Liver (tissue), 8 donors: ENCODE measurements at regions not wholly inside any gene's neighbourhood (a gene's known extent, or its start where the extent isn't known, plus 50 kb on each side); places are given as distances from the start of the nearest gene placed in this dataset.

ENCODE experiments used
- DNase-seq: peaks from one replicate; pipeline ENCODE4 v3.0.0-alpha.2; 2017; ENCODE audit warnings: low spot score
- H3K27ac ChIP-seq, 2 donors: one replicate each; pipeline ENCODE4 v1.7.0; 2013; ENCODE audit warnings: inconsistent platforms in 2 of 2, low read length in 2 of 2, control low read depth in 1 of 2, low read depth in 1 of 2, mild to moderate bottlenecking in 1 of 2
- H3K27me3 ChIP-seq, 4 donors: one replicate each; pipeline versions ENCODE4 v1.6.1 to v1.7.0; 2013; ENCODE audit warnings: low read length in 3 of 4, inconsistent platforms in 1 of 4, mild to moderate bottlenecking in 1 of 4, moderate library complexity in 1 of 4; ENCODE audit not compliant: control insufficient read depth in 4 of 4, insufficient read depth in 4 of 4
- H3K36me3 ChIP-seq, 4 donors: one replicate each; pipeline versions ENCODE4 v1.6.1 to v1.7.0; 2013; ENCODE audit warnings: low read length in 3 of 4, mild to moderate bottlenecking in 3 of 4, low read depth in 1 of 4, moderate library complexity in 1 of 4; ENCODE audit not compliant: control insufficient read depth in 4 of 4, insufficient read depth in 3 of 4
- H3K4me1 ChIP-seq, 4 donors: one replicate each; pipeline versions ENCODE4 v1.6.1 to v1.7.0; 2013; ENCODE audit warnings: low read length in 3 of 4, mild to moderate bottlenecking in 3 of 4, moderate library complexity in 1 of 4; ENCODE audit not compliant: control insufficient read depth in 4 of 4, insufficient read depth in 4 of 4
- H3K4me3 ChIP-seq, 3 donors: one replicate each; pipeline versions ENCODE4 v1.6.1 to v1.7.0; 2013; ENCODE audit warnings: low read length in 3 of 3, control low read depth in 1 of 3, low read depth in 1 of 3, mild to moderate bottlenecking in 1 of 3
- H3K9ac ChIP-seq, 2 donors: one replicate each; pipeline ENCODE4 v1.7.0; 2013; ENCODE audit warnings: low read length in 2 of 2, mild to moderate bottlenecking in 2 of 2, moderate library complexity in 2 of 2, control low read depth in 1 of 2, low read depth in 1 of 2
- H3K9me3 ChIP-seq, 4 donors: one replicate each; pipeline versions ENCODE4 v1.6.1 to v1.7.0; 2013; ENCODE audit warnings: low read length in 3 of 4; ENCODE audit not compliant: control insufficient read depth in 4 of 4
- CTCF ChIP-seq: fragments of 150-350 bp; IDR thresholded peaks from 2 replicates; pipeline ENCODE4 v1.5.1; 2017; ENCODE audit warnings: improper control_type of control experiment, low read depth, low read length; ENCODE audit not compliant: missing input control
- EGR1 ChIP-seq, 2 donors: IDR thresholded peaks; 2 replicates each; pipeline ENCODE4 v1.6.1; 2016 to 2018; ENCODE audit warnings: antibody characterized with exemption in 2 of 2, low read depth in 2 of 2
- FOXA1 ChIP-seq: IDR thresholded peaks from 2 replicates; pipeline ENCODE4 v1.6.1; 2016; ENCODE audit warnings: antibody characterized with exemption
- FOXA2 ChIP-seq: IDR thresholded peaks from 2 replicates; pipeline ENCODE4 v1.6.1; 2016; ENCODE audit warnings: antibody characterized with exemption
- GABPA ChIP-seq, 2 donors: IDR thresholded peaks in 1 of 2; conservative IDR thresholded peaks in 1 of 2; 2 replicates each; pipeline ENCODE4 v1.6.1; 2016; ENCODE audit warnings: antibody characterized with exemption in 2 of 2, mild to moderate bottlenecking in 1 of 2, moderate library complexity in 1 of 2
- HNF4A ChIP-seq, 2 donors: conservative IDR thresholded peaks; 2 replicates each; pipeline ENCODE4 v1.6.1; 2016; ENCODE audit warnings: antibody characterized with exemption in 2 of 2, mild to moderate bottlenecking in 2 of 2
- HNF4G ChIP-seq: IDR thresholded peaks from 2 replicates; pipeline ENCODE4 v1.6.1; 2016; ENCODE audit warnings: antibody characterized with exemption
- JUND ChIP-seq, 2 donors: IDR thresholded peaks; 2 replicates each; pipeline ENCODE4 v1.6.1; 2016; ENCODE audit warnings: antibody characterized with exemption in 2 of 2
- MAX ChIP-seq: IDR thresholded peaks from 2 replicates; pipeline ENCODE4 v1.6.1; 2016; ENCODE audit warnings: antibody characterized with exemption
- NR2F2 ChIP-seq: IDR thresholded peaks from 2 replicates; pipeline ENCODE4 v1.6.1; 2016; ENCODE audit warnings: antibody characterized with exemption
- RAD21 ChIP-seq, 2 donors: IDR thresholded peaks; 2 replicates each; pipeline ENCODE4 v1.6.1; 2016; ENCODE audit warnings: antibody characterized with exemption in 2 of 2, mild to moderate bottlenecking in 2 of 2
- SP1 ChIP-seq: IDR thresholded peaks from 2 replicates; pipeline ENCODE4 v1.6.1; 2018; ENCODE audit warnings: antibody characterized with exemption, mild to moderate bottlenecking
- TAF1 ChIP-seq: conservative IDR thresholded peaks from 2 replicates; pipeline ENCODE4 v1.6.1; 2016; ENCODE audit warnings: antibody characterized with exemption, mild to moderate bottlenecking
- YY1 ChIP-seq: IDR thresholded peaks from 2 replicates; pipeline ENCODE4 v1.6.1; 2016; ENCODE audit warnings: antibody characterized with exemption, mild to moderate bottlenecking
- ZBTB33 ChIP-seq: IDR thresholded peaks from 2 replicates; pipeline ENCODE4 v1.6.1; 2016; ENCODE audit warnings: antibody characterized with exemption
- WGBS: extraction: QIAGEN DNeasy Blood & Tissue Kit; methylation state at CpG from one replicate; pipeline ENCODE4 v1.1.7; 2013; 5-methylcytosine and 5-hydroxymethylcytosine counted together
- TF ChIP-seq, protein P1 (sequence below): IDR thresholded peaks from 2 replicates; pipeline ENCODE4 v1.6.1; 2016; ENCODE audit warnings: antibody characterized with exemption, mild to moderate bottlenecking
- TF ChIP-seq, protein P2 (sequence below): IDR thresholded peaks from 2 replicates; pipeline ENCODE4 v1.6.1; 2016; ENCODE audit warnings: antibody characterized with exemption
- donor health status: healthy.
- donor health status: healthy.
- donor health status: healthy.
- donor health status: healthy.
- donor health status: healthy.

GRCh38 chr4:156575430-156576073 lies 396.0 kb downstream of the PDGFC start:
- no peak overlapping the region for H3K9ac ChIP-seq
- 88% methylated on average over 6 of the region's 6 CpGs for whole genome bisulfite sequencing
- no peak overlapping the region for H3K27ac ChIP-seq
- no peaks in the 10 kb centered on the region for H3K36me3 ChIP-seq
- no peak for TF ChIP-seq JUND (IDR thresholded peaks at IDR 0.05)
- TF ChIP-seq, protein P1, sequence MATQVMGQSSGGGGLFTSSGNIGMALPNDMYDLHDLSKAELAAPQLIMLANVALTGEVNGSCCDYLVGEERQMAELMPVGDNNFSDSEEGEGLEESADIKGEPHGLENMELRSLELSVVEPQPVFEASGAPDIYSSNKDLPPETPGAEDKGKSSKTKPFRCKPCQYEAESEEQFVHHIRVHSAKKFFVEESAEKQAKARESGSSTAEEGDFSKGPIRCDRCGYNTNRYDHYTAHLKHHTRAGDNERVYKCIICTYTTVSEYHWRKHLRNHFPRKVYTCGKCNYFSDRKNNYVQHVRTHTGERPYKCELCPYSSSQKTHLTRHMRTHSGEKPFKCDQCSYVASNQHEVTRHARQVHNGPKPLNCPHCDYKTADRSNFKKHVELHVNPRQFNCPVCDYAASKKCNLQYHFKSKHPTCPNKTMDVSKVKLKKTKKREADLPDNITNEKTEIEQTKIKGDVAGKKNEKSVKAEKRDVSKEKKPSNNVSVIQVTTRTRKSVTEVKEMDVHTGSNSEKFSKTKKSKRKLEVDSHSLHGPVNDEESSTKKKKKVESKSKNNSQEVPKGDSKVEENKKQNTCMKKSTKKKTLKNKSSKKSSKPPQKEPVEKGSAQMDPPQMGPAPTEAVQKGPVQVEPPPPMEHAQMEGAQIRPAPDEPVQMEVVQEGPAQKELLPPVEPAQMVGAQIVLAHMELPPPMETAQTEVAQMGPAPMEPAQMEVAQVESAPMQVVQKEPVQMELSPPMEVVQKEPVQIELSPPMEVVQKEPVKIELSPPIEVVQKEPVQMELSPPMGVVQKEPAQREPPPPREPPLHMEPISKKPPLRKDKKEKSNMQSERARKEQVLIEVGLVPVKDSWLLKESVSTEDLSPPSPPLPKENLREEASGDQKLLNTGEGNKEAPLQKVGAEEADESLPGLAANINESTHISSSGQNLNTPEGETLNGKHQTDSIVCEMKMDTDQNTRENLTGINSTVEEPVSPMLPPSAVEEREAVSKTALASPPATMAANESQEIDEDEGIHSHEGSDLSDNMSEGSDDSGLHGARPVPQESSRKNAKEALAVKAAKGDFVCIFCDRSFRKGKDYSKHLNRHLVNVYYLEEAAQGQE: no peak
- TF ChIP-seq TAF1: no peak
- no peak for TF ChIP-seq YY1
- no peak for TF ChIP-seq GABPA (IDR thresholded peaks at IDR 0.05 in 1 of 2, conservative IDR thresholded peaks at IDR 0.05 in 1 of 2)
- TF ChIP-seq NR2F2: no peak
- TF ChIP-seq HNF4A (conservative IDR thresholded peaks at IDR 0.05): no peak
- TF ChIP-seq FOXA1: no peak
- no peak for TF ChIP-seq EGR1 (IDR thresholded peaks at IDR 0.05; ENCODE audit: low read depth in 2 of 2)
- TF ChIP-seq HNF4G: no peak
- TF ChIP-seq FOXA2: no peak
- TF ChIP-seq MAX: no peak
- no peak for TF ChIP-seq ZBTB33
- TF ChIP-seq SP1: no peak
- TF ChIP-seq, protein P2, sequence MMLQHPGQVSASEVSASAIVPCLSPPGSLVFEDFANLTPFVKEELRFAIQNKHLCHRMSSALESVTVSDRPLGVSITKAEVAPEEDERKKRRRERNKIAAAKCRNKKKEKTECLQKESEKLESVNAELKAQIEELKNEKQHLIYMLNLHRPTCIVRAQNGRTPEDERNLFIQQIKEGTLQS: no peak
- H3K4me1 ChIP-seq: no peaks in the 10 kb centered on the region
- no peaks in the 10 kb centered on the region for H3K27me3 ChIP-seq
- no peak overlapping the region for H3K4me3 ChIP-seq
- DNase-seq: no peak
- no peaks in the 10 kb centered on the region for H3K9me3 ChIP-seq

DNA sequence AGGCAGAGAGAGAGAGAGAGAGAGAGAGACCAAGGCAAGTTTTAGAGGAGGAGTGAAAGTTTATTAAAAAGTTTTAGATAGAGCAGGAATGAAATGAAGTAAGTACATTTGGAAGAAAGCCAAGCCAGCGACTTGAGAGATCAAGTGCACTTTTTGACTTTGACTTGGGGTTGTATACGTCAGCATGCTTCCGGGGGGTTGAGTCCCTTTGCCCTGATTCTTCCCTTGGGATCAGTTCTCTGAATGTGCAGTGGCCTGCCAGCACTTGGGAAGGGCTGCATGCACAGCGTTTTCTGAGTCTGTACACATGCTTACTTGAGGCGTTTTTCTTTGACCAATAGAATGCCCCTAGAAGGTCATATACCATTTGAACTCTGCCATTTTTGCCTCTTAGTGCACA lies 400.5 kb downstream of the PDGFC start:
- TF ChIP-seq RAD21 (IDR thresholded peaks at IDR 0.05) (no peak), TAF1 (no peak), CTCF (no peak), ZBTB33 (no peak), NR2F2 (no peak), EGR1 (IDR thresholded peaks at IDR 0.05; ENCODE audit: low read depth in 2 of 2) (no peak), FOXA1 (no peak), MAX (no peak)
- TF ChIP-seq, protein P2: no peak
- TF ChIP-seq, protein P1: no peak
- peaks cover 0 to 4% (median 0%) of the 10 kb centered on the region in 4 donors for H3K27me3 ChIP-seq
- no peak overlapping the region for H3K4me3 ChIP-seq
- H3K36me3 ChIP-seq: no peaks in the 10 kb centered on the region
- no peaks in the 10 kb centered on the region for H3K9me3 ChIP-seq
- H3K4me1 ChIP-seq: no peaks in the 10 kb centered on the region
- 65% methylated on average over 5 of the region's 5 CpGs for WGBS
- no peak for DNase-seq
- H3K9ac ChIP-seq: no peak overlapping the region
- no peak overlapping the region for H3K27ac ChIP-seq
